ENCODE measurements at regions not wholly inside any gene's neighbourhood (a gene's known extent, or its start where the extent isn't known, plus 50 kb on each side); places are given as distances from the start of the nearest gene placed in this dataset.

DNA sequence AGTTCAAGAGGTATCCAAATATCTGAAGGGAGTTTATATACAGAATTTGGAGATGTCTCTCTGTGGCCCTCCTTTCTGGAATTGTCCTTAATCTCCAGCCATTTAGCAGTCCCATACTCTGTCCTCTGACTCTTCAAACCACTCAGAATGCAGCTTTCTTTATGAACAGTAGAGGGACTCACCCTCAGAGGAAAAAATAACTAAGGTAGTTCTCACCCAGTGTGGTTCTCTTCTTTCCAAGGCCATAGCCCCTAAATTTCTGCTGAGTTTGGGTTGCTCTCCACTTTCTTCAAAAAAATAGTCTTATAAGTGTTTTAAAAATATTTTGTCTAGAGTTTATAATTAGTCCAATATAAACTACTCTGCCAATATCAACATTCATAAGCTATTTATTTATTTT, 369.7 kb downstream of the MATN1 start:
- TF ChIP-seq, protein P1, sequence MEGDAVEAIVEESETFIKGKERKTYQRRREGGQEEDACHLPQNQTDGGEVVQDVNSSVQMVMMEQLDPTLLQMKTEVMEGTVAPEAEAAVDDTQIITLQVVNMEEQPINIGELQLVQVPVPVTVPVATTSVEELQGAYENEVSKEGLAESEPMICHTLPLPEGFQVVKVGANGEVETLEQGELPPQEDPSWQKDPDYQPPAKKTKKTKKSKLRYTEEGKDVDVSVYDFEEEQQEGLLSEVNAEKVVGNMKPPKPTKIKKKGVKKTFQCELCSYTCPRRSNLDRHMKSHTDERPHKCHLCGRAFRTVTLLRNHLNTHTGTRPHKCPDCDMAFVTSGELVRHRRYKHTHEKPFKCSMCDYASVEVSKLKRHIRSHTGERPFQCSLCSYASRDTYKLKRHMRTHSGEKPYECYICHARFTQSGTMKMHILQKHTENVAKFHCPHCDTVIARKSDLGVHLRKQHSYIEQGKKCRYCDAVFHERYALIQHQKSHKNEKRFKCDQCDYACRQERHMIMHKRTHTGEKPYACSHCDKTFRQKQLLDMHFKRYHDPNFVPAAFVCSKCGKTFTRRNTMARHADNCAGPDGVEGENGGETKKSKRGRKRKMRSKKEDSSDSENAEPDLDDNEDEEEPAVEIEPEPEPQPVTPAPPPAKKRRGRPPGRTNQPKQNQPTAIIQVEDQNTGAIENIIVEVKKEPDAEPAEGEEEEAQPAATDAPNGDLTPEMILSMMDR (IDR thresholded peaks at IDR 0.05; ENCODE audit: low read depth, low read length, missing input control), result peak; percentile 11
- TF ChIP-seq RAD21 (IDR thresholded peaks at IDR 0.05), result no peak
- TF ChIP-seq, protein P2, sequence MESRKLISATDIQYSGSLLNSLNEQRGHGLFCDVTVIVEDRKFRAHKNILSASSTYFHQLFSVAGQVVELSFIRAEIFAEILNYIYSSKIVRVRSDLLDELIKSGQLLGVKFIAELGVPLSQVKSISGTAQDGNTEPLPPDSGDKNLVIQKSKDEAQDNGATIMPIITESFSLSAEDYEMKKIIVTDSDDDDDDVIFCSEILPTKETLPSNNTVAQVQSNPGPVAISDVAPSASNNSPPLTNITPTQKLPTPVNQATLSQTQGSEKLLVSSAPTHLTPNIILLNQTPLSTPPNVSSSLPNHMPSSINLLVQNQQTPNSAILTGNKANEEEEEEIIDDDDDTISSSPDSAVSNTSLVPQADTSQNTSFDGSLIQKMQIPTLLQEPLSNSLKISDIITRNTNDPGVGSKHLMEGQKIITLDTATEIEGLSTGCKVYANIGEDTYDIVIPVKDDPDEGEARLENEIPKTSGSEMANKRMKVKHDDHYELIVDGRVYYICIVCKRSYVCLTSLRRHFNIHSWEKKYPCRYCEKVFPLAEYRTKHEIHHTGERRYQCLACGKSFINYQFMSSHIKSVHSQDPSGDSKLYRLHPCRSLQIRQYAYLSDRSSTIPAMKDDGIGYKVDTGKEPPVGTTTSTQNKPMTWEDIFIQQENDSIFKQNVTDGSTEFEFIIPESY (IDR thresholded peaks at IDR 0.05), result no peak
- TF ChIP-seq, protein P3, sequence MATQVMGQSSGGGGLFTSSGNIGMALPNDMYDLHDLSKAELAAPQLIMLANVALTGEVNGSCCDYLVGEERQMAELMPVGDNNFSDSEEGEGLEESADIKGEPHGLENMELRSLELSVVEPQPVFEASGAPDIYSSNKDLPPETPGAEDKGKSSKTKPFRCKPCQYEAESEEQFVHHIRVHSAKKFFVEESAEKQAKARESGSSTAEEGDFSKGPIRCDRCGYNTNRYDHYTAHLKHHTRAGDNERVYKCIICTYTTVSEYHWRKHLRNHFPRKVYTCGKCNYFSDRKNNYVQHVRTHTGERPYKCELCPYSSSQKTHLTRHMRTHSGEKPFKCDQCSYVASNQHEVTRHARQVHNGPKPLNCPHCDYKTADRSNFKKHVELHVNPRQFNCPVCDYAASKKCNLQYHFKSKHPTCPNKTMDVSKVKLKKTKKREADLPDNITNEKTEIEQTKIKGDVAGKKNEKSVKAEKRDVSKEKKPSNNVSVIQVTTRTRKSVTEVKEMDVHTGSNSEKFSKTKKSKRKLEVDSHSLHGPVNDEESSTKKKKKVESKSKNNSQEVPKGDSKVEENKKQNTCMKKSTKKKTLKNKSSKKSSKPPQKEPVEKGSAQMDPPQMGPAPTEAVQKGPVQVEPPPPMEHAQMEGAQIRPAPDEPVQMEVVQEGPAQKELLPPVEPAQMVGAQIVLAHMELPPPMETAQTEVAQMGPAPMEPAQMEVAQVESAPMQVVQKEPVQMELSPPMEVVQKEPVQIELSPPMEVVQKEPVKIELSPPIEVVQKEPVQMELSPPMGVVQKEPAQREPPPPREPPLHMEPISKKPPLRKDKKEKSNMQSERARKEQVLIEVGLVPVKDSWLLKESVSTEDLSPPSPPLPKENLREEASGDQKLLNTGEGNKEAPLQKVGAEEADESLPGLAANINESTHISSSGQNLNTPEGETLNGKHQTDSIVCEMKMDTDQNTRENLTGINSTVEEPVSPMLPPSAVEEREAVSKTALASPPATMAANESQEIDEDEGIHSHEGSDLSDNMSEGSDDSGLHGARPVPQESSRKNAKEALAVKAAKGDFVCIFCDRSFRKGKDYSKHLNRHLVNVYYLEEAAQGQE (IDR thresholded peaks at IDR 0.05), result no peak
